Osteoblast (primary cell): ENCODE measurements at regions not wholly inside any gene's neighbourhood (a gene's known extent, or its start where the extent isn't known, plus 50 kb on each side); places are given as distances from the start of the nearest gene placed in this dataset.

ENCODE experiments used
- DNase-seq: peaks from one replicate; pipeline ENCODE4 v3.0.0; 2011; ENCODE audit warnings: low spot score, mixed read lengths; ENCODE audit not compliant: insufficient read length; ENCODE audit errors: missing footprints
- H2AFZ ChIP-seq: 2 replicates; pipeline ENCODE4 v1.6.0; 2011; ENCODE audit warnings: mild to moderate bottlenecking, low read length
- H3K27ac ChIP-seq: 2 replicates; pipeline ENCODE4 v1.5.1; 2011; ENCODE audit warnings: mild to moderate bottlenecking, low read depth, low read length, moderate library complexity
- H3K27me3 ChIP-seq: 2 replicates; pipeline ENCODE4 v1.6.0; 2012; ENCODE audit warnings: mild to moderate bottlenecking, control low read depth, inconsistent platforms, low read length, moderate library complexity; ENCODE audit not compliant: insufficient read depth
- H3K36me3 ChIP-seq: 2 replicates; pipeline ENCODE4 v1.5.1; 2011; ENCODE audit warnings: mild to moderate bottlenecking, low read length, control low read depth, moderate library complexity; ENCODE audit not compliant: insufficient read depth
- H3K4me1 ChIP-seq: 2 replicates; pipeline ENCODE4 v1.5.1; 2011; ENCODE audit warnings: mild to moderate bottlenecking, low read length, control low read depth, moderate library complexity; ENCODE audit not compliant: insufficient read depth
- H3K4me2 ChIP-seq: 2 replicates; pipeline ENCODE4 v1.6.0; 2011; ENCODE audit warnings: mild to moderate bottlenecking, low read length; ENCODE audit not compliant: insufficient read depth
- H3K4me3 ChIP-seq: fragments of 200-600 bp; sonication (generic); 3 replicates; pipeline ENCODE4 v1.5.1; 2012; ENCODE audit warnings: mild to moderate bottlenecking, low read length, inconsistent platforms; ENCODE audit not compliant: insufficient read depth
- H3K79me2 ChIP-seq: 2 replicates; pipeline ENCODE4 v1.6.0; 2012; ENCODE audit warnings: mild to moderate bottlenecking, low read length, control low read depth, inconsistent platforms; ENCODE audit not compliant: insufficient read depth
- H3K9me3 ChIP-seq: 2 replicates; pipeline ENCODE4 v1.5.1; 2011; ENCODE audit warnings: low read depth, low read length, control low read depth
- H4K20me1 ChIP-seq: 2 replicates; pipeline ENCODE4 v1.6.0; 2012; ENCODE audit warnings: mild to moderate bottlenecking, low read length, control low read depth; ENCODE audit not compliant: insufficient read depth
- TF ChIP-seq, protein P1 (sequence below): IDR thresholded peaks from 2 replicates; pipeline ENCODE4 v1.5.1; 2011; ENCODE audit warnings: mild to moderate bottlenecking, low read depth, low read length, moderate library complexity; ENCODE audit errors: extremely low read depth

DNA sequence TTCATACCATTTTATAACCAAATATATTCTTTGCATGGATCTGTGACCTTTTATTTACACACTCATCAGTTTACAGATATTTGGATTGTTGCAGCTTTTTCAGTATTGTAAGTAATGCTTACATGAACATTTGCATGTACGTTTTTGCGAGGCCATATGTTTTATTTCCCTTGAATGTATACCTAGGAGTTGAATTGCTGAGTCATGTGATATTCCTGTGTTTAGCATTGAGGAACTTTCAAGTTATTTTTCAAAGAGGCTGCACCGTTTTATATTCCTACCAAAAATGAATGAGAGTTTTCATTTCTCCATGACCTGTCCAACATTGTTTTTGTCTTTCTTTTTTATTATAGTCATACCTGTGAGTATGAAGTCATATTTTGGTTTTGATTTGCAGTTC lies 392.1 kb downstream of the CNTNAP4 start:
- no peaks in the 10 kb centered on the region for H4K20me1 ChIP-seq
- no peaks in the 10 kb centered on the region for H3K27me3 ChIP-seq
- no peaks in the 10 kb centered on the region for H3K9me3 ChIP-seq
- no peaks in the 10 kb centered on the region for H3K36me3 ChIP-seq
- TF ChIP-seq, protein P1, sequence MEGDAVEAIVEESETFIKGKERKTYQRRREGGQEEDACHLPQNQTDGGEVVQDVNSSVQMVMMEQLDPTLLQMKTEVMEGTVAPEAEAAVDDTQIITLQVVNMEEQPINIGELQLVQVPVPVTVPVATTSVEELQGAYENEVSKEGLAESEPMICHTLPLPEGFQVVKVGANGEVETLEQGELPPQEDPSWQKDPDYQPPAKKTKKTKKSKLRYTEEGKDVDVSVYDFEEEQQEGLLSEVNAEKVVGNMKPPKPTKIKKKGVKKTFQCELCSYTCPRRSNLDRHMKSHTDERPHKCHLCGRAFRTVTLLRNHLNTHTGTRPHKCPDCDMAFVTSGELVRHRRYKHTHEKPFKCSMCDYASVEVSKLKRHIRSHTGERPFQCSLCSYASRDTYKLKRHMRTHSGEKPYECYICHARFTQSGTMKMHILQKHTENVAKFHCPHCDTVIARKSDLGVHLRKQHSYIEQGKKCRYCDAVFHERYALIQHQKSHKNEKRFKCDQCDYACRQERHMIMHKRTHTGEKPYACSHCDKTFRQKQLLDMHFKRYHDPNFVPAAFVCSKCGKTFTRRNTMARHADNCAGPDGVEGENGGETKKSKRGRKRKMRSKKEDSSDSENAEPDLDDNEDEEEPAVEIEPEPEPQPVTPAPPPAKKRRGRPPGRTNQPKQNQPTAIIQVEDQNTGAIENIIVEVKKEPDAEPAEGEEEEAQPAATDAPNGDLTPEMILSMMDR: no peak
- no peaks in the 10 kb centered on the region for H3K79me2 ChIP-seq
- H3K4me3 ChIP-seq: no peak overlapping the region
- no peak overlapping the region for H2AFZ ChIP-seq
- DNase-seq: no peak
- no peaks in the 10 kb centered on the region for H3K4me1 ChIP-seq
- H3K4me2 ChIP-seq: no peak overlapping the region
- H3K27ac ChIP-seq: no peak overlapping the region

DNA sequence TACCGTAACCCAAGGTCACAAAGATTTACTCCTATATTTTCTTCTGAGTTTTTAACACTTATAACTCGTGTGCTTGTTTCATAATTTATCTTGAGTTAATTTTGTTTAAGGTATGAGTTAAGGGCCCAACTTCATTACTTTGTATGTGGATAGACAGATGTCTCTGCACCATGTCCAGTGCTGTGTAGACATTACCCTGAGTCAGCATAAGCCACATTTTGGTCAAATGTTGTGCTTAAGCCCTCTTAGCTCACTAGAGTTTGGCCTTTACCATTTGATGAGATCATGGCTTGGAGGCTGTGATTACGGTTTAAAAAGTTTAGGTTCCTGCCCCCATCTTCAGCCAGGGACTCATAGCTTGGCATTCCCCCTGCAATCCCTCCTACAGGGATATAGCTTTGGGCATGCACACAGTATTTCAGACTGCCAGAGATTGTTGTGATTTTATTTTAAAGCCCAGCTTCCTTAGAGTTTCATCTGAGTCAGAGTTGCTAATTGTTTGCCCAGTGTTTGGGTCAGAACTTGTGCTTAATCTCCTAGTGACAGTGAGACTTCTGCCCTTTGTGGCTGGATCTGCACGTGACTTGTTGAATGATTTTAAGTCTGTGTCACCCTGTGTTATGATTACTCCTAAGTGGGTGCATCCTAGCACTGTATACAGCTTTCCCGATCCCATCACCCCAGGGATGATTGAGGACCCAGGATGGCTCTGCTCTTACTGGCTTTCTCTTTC lies 393.1 kb downstream of the CNTNAP4 start:
- DNase-seq: no peak
- Histone ChIP-seq H3K4me3 (no peak overlapping the region), H3K36me3 (no peaks in the 10 kb centered on the region), H3K27me3 (no peaks in the 10 kb centered on the region), H3K9me3 (no peaks in the 10 kb centered on the region), H3K27ac (no peak overlapping the region), H4K20me1 (no peaks in the 10 kb centered on the region), H2AFZ (no peak overlapping the region), H3K4me2 (no peak overlapping the region), H3K79me2 (no peaks in the 10 kb centered on the region), H3K4me1 (no peaks in the 10 kb centered on the region)
- TF ChIP-seq, protein P1: no peak

DNA sequence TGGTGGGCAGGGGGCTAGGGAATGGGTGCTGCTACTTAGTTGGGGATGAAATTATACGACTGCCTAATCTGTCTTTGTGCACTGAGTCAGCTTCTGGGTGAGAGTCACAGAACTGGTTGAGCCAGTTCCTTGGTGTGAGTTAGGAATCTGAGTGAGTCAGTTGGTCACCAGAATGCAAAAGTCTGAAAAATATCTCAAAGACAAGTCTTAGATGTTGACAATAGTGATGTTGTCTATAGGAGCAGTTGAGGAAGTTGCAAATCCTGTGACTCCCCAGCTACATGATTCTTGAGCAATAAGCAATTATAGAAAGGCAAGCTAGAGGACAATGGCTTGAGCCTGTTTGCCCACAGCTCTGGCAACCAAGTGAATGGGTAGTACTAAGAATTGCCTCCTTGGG lies 399.2 kb downstream of the CNTNAP4 start:
- no peaks in the 10 kb centered on the region for H3K4me1 ChIP-seq
- no peaks in the 10 kb centered on the region for H3K36me3 ChIP-seq
- H3K9me3 ChIP-seq: no peaks in the 10 kb centered on the region
- no peaks in the 10 kb centered on the region for H4K20me1 ChIP-seq
- DNase-seq: no peak
- TF ChIP-seq, protein P1: no peak
- no peaks in the 10 kb centered on the region for H3K27me3 ChIP-seq
- no peak overlapping the region for H2AFZ ChIP-seq
- no peak overlapping the region for H3K4me3 ChIP-seq
- no peak overlapping the region for H3K4me2 ChIP-seq
- no peaks in the 10 kb centered on the region for H3K79me2 ChIP-seq
- no peak overlapping the region for H3K27ac ChIP-seq

DNA sequence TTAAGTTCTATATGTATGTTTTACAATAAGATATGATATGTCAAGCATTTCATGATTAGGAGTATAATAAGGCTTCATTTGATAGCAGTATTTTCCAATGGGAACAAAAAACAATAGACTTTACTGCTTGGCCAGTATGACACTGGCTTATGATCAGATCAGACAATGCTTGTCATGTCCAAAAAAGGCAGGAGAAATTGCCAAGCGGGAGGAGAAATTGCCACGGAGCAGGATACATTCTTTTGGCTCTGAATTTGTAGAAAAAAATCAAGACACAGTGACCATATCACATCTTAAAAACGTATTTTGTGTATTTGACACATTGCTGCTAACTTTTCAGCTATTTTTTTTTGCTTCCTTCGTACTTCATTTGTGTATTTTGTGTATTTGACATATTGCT lies 404.1 kb downstream of the CNTNAP4 start:
- Histone ChIP-seq H4K20me1 (no peaks in the 10 kb centered on the region), H3K36me3 (no peaks in the 10 kb centered on the region)
- TF ChIP-seq, protein P1: no peak

More for the DNA sequence above, 404.1 kb downstream of the CNTNAP4 start:
- DNase-seq: no peak
- Histone ChIP-seq H3K4me1 (no peaks in the 10 kb centered on the region), H3K79me2 (no peaks in the 10 kb centered on the region), H3K27me3 (no peaks in the 10 kb centered on the region), H2AFZ (no peak overlapping the region), H3K4me3 (no peak overlapping the region), H3K27ac (no peak overlapping the region), H3K9me3 (no peaks in the 10 kb centered on the region), H3K4me2 (no peak overlapping the region)
